ENCODE measurements at regions not wholly inside any gene's neighbourhood (a gene's known extent, or its start where the extent isn't known, plus 50 kb on each side); places are given as distances from the start of the nearest gene placed in this dataset.

- no peak for TF ChIP-seq CEBPB (IDR thresholded peaks at IDR 0.05; ENCODE audit: low read depth, low read length)
- no peak for TF ChIP-seq POLR2A (IDR thresholded peaks at IDR 0.05; ENCODE audit: control extremely low read depth in 1 of 2, low read depth in 2 of 2, low read length in 2 of 2)
- no peak for TF ChIP-seq TAF7 (optimal IDR thresholded peaks at IDR 0.05; ENCODE audit: borderline replicate concordance, low read depth, low read length)
- TF ChIP-seq E2F6 (IDR thresholded peaks at IDR 0.05) = no peak
- no peak for TF ChIP-seq EZH2 (IDR thresholded peaks at IDR 0.05; ENCODE audit: low read depth, low read length, severe bottlenecking)
- no peak for TF ChIP-seq PHF8 (conservative IDR thresholded peaks at IDR 0.05; ENCODE audit: low read depth, low read length)
- TF ChIP-seq CBX8 (IDR thresholded peaks at IDR 0.05; ENCODE audit: borderline replicate concordance, low read depth, low read length) = no peak
- TF ChIP-seq NANOG (IDR thresholded peaks at IDR 0.05; ENCODE audit: insufficient read depth, low read depth, low read length, poor library complexity, severe bottlenecking) = no peak
- TF ChIP-seq SUZ12 (IDR thresholded peaks at IDR 0.05; ENCODE audit: low read length) = no peak
- TF ChIP-seq SP2 (IDR thresholded peaks at IDR 0.05; ENCODE audit: low read length) = no peak
- TF ChIP-seq SP1 (IDR thresholded peaks at IDR 0.05; ENCODE audit: low read depth, low read length) = no peak
Observed at GRCh38 chr15:29872716-29873115, 50.4 kb upstream of the TJP1 start (continued).
